ENCODE measurements at regions not wholly inside any gene's neighbourhood (a gene's known extent, or its start where the extent isn't known, plus 50 kb on each side); places are given as distances from the start of the nearest gene placed in this dataset.

GRCh38 chr18:47471784-47472183 lies 220.3 kb upstream of the SKOR2 start:
- intact Hi-C loops (cut with DNase I) = no loop called here
- no peak for TF ChIP-seq CTCF (IDR thresholded peaks at IDR 0.05)
- DNase-seq (no peak), ATAC-seq (no peak)
- H3K4me3 ChIP-seq = no peak overlapping the region
- H3K4me1 ChIP-seq = no peaks in the 10 kb centered on the region
- H3K36me3 ChIP-seq (ENCODE audit: insufficient read depth in 1 of 2, low read depth in 1 of 2) = no peaks in the 10 kb centered on the region
- H3K9me3 ChIP-seq = no peaks in the 10 kb centered on the region
- 67 to 69% (median 67%) methylated on average over 2 of the region's 2 CpGs for WGBS, 3 donors
- H3K27ac ChIP-seq = no peak overlapping the region
- peaks cover 0 to 10% (median 3%) of the 10 kb centered on the region in 3 donors for H3K27me3 ChIP-seq (ENCODE audit: insufficient read depth in 3 of 3, low read length in 2 of 3)

GRCh38 chr18:47470941-47471340 lies 219.5 kb upstream of the SKOR2 start:
- Histone ChIP-seq H3K4me1 (no peaks in the 10 kb centered on the region), H3K27me3 (ENCODE audit: insufficient read depth in 3 of 3, low read length in 2 of 3) (peaks cover 0 to 10% (median 3%) of the 10 kb centered on the region in 3 donors), H3K27ac (no peak overlapping the region), H3K9me3 (no peaks in the 10 kb centered on the region), H3K4me3 (no peak overlapping the region), H3K36me3 (ENCODE audit: insufficient read depth in 1 of 2, low read depth in 1 of 2) (no peaks in the 10 kb centered on the region)
- DNase-seq (no peak), ATAC-seq (no peak)
- TF ChIP-seq CTCF (IDR thresholded peaks at IDR 0.05) = no peak
- intact Hi-C loops (cut with DNase I) = no loop called here
- 73 to 74% (median 74%) methylated on average over 2 of the region's 2 CpGs for WGBS, 3 donors

GRCh38 chr18:47469576-47469975 lies 218.1 kb upstream of the SKOR2 start:
- no peaks in the 10 kb centered on the region for H3K9me3 ChIP-seq
- H3K36me3 ChIP-seq (ENCODE audit: insufficient read depth in 1 of 2, low read depth in 1 of 2) = no peaks in the 10 kb centered on the region
- ATAC-seq (no peak), DNase-seq (no peak)
- intact Hi-C loops (cut with DNase I) = no loop called here
- H3K4me3 ChIP-seq = no peak overlapping the region
- no peak overlapping the region for H3K27ac ChIP-seq
- H3K27me3 ChIP-seq (ENCODE audit: insufficient read depth in 3 of 3, low read length in 2 of 3) = peaks cover 0 to 3% (median 2%) of the 10 kb centered on the region in 3 donors
- H3K4me1 ChIP-seq = no peaks in the 10 kb centered on the region
- no peak for TF ChIP-seq CTCF (IDR thresholded peaks at IDR 0.05)
- 42 to 68% (median 43%) methylated on average over 2 of the region's 2 CpGs for WGBS, 3 donors

- 78 to 93% (median 82%) methylated on average over 2 of the region's 2 CpGs for WGBS, 3 donors
- no peak for ATAC-seq
These were observed 210.5 kb upstream of the SKOR2 start for GRCh38 chr18:47461977-47462376.

More at GRCh38 chr18:47461977-47462376, 210.5 kb upstream of the SKOR2 start:
- Histone ChIP-seq H3K36me3 (ENCODE audit: insufficient read depth in 1 of 2, low read depth in 1 of 2) (no peaks in the 10 kb centered on the region), H3K9me3 (no peaks in the 10 kb centered on the region), H3K4me1 (no peaks in the 10 kb centered on the region), H3K27me3 (ENCODE audit: insufficient read depth in 3 of 3, low read length in 2 of 3) (peaks cover 0 to 6% (median 0%) of the 10 kb centered on the region in 3 donors), H3K27ac (no peak overlapping the region), H3K4me3 (no peak overlapping the region)
- no peak for TF ChIP-seq CTCF (IDR thresholded peaks at IDR 0.05)
- intact Hi-C loops (cut with DNase I) = no loop called here
- DNase-seq = no peak

All from psoas muscle (tissue), 7 donors.